GM20000 (cell line): ENCODE measurements at regions not wholly inside any gene's neighbourhood (a gene's known extent, or its start where the extent isn't known, plus 50 kb on each side); places are given as distances from the start of the nearest gene placed in this dataset.

Experiments used
- DNase-seq: peaks from one replicate; pipeline ENCODE4 v3.0.0; 2012; ENCODE audit warnings: low spot score
- CTCF ChIP-seq: IDR thresholded peaks from 2 replicates; pipeline ENCODE4 v1.5.1; 2012; ENCODE audit warnings: mild to moderate bottlenecking, control low read depth; ENCODE audit errors: extremely low read depth, missing control alignments

- no peak for TF ChIP-seq CTCF
- DNase-seq: no peak
These were observed 106.5 kb upstream of the SLC2A1 start for GRCh38 chr1:43065191-43065590.

GRCh38 chr1:43063394-43064219 is 104.9 kb upstream of the SLC2A1 start:
- no peak for TF ChIP-seq CTCF
- DNase-seq: no peak

- TF ChIP-seq CTCF: no peak
- DNase-seq: no peak
These were observed 103.9 kb upstream of the SLC2A1 start for GRCh38 chr1:43062527-43063095.

GRCh38 chr1:43061757-43062156 is 103.1 kb upstream of the SLC2A1 start:
- no peak for DNase-seq
- TF ChIP-seq CTCF: no peak

GRCh38 chr1:43059640-43060574 is 101.2 kb upstream of the SLC2A1 start:
- TF ChIP-seq CTCF: no peak
- DNase-seq: no peak

GRCh38 chr1:43058545-43059360 is 100.1 kb upstream of the SLC2A1 start:
- DNase-seq: no peak
- TF ChIP-seq CTCF: no peak
